Thyroid gland (tissue), 4 donors: ENCODE measurements at regions not wholly inside any gene's neighbourhood (a gene's known extent, or its start where the extent isn't known, plus 50 kb on each side); places are given as distances from the start of the nearest gene placed in this dataset.

Experiments used
- CTCF ChIP-seq, 6 experiments: fragments of 200-600 bp in 3 of 6; fragments of 450-650 bp in 3 of 6; sonication (generic) in 3 of 6; IDR thresholded peaks; one replicate each; pipeline ENCODE4 v1.5.1; 2016 to 2019; ENCODE audit warnings: antibody characterized with exemption in 6 of 6, mild to moderate bottlenecking in 2 of 6, inconsistent platforms in 1 of 6, moderate library complexity in 1 of 6
- POLR2A ChIP-seq, 2 donors: fragments of 450-650 bp; IDR thresholded peaks; one replicate each; pipeline ENCODE4 v1.6.1; 2017; ENCODE audit warnings: antibody characterized with exemption in 2 of 2, mild to moderate bottlenecking in 2 of 2, moderate library complexity in 1 of 2

DNA sequence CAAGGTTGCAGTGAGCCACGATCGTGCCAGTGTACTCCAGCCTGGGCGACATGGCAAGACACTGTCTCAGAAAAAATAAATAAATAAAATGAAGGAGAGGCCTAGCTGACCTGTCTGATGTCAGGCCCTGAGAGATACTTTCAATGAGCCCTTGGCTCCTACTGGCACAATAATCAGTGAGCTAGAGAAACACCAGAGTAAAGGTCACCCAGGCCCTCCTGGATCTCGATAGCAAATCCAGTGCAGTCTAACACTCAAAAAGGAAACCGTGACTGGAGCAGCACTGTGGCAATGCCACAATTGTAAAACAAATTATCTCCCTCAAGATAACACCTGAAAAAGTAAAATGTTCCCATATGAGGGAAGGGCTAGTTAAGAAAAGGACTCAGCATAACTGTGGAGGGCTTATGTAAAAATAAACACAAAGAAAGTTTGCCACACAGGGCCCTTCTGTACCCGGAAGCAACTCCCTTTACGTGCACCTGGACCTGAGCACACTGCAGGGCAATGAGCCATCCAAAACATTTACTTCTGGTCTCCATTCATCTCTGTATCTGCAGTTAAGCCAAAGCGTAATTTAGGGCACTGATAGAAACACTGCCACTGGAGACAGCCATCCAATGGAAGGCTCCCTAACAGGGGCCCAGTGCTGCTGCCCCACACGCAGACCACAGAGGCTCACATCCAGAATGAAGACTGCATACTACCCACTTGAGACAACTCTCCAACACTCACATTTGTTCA lies 293.1 kb upstream of the HSFY2 start:
- no peak for TF ChIP-seq CTCF (IDR thresholded peaks at IDR 0.05)
- no peak for TF ChIP-seq POLR2A (IDR thresholded peaks at IDR 0.05)
